ENCODE measurements at regions not wholly inside any gene's neighbourhood (a gene's known extent, or its start where the extent isn't known, plus 50 kb on each side); places are given as distances from the start of the nearest gene placed in this dataset.

- no peak for DNase-seq
Measured at GRCh38 chr20:59508729-59509128, 95.6 kb upstream of the PHACTR3 start.

- DNase-seq, result no peak
Measured at GRCh38 chr20:59512651-59513050, 91.7 kb upstream of the PHACTR3 start.

GRCh38 chr20:59514554-59514953 lies 89.8 kb upstream of the PHACTR3 start:
- DNase-seq, result no peak

GRCh38 chr20:59515013-59515905 lies 89.1 kb upstream of the PHACTR3 start:
- DNase-seq, result no peak

GRCh38 chr20:59515906-59516209 lies 88.5 kb upstream of the PHACTR3 start:
- no peak for DNase-seq

GRCh38 chr20:59518881-59519706 lies 85.2 kb upstream of the PHACTR3 start:
- DNase-seq, result peak; percentile 61

- DNase-seq, result no peak
Measured at GRCh38 chr20:59519707-59520014, 84.7 kb upstream of the PHACTR3 start.

GRCh38 chr20:59520814-59521213 lies 83.5 kb upstream of the PHACTR3 start:
- no peak for DNase-seq

- peak; percentile 37 for DNase-seq
Measured at GRCh38 chr20:59525500-59526241, 78.7 kb upstream of the PHACTR3 start.

GRCh38 chr20:59526242-59527225 lies 77.8 kb upstream of the PHACTR3 start:
- DNase-seq, result no peak

GRCh38 chr20:59530782-59531181 lies 73.6 kb upstream of the PHACTR3 start:
- DNase-seq, result no peak

GRCh38 chr20:59537991-59538390 lies 66.3 kb upstream of the PHACTR3 start:
- DNase-seq, result no peak

GRCh38 chr20:59547596-59547995 lies 56.7 kb upstream of the PHACTR3 start:
- no peak for DNase-seq
